ENCODE measurements at regions not wholly inside any gene's neighbourhood (a gene's known extent, or its start where the extent isn't known, plus 50 kb on each side); places are given as distances from the start of the nearest gene placed in this dataset.

GRCh38 chr19:28509079-28509895, 703.7 kb downstream of the UQCRFS1 start:
- Histone ChIP-seq H3K4me3 (ENCODE audit: severe bottlenecking) (no peak overlapping the region), H3K36me3 (ENCODE audit: low read depth) (no peaks in the 10 kb centered on the region), H3K27me3 (ENCODE audit: insufficient read depth, poor library complexity, severe bottlenecking) (no peaks in the 10 kb centered on the region), H3K4me1 (ENCODE audit: insufficient read depth, poor library complexity, severe bottlenecking) (no peaks in the 10 kb centered on the region), H3K9me3 (ENCODE audit: severe bottlenecking) (no peaks in the 10 kb centered on the region), H3K27ac (ENCODE audit: poor library complexity, severe bottlenecking) (no peak overlapping the region)
- no peak for ATAC-seq (ENCODE audit: low read depth)
- TF ChIP-seq, protein P1, sequence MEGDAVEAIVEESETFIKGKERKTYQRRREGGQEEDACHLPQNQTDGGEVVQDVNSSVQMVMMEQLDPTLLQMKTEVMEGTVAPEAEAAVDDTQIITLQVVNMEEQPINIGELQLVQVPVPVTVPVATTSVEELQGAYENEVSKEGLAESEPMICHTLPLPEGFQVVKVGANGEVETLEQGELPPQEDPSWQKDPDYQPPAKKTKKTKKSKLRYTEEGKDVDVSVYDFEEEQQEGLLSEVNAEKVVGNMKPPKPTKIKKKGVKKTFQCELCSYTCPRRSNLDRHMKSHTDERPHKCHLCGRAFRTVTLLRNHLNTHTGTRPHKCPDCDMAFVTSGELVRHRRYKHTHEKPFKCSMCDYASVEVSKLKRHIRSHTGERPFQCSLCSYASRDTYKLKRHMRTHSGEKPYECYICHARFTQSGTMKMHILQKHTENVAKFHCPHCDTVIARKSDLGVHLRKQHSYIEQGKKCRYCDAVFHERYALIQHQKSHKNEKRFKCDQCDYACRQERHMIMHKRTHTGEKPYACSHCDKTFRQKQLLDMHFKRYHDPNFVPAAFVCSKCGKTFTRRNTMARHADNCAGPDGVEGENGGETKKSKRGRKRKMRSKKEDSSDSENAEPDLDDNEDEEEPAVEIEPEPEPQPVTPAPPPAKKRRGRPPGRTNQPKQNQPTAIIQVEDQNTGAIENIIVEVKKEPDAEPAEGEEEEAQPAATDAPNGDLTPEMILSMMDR (IDR thresholded peaks at IDR 0.05; ENCODE audit: poor library complexity, severe bottlenecking), result no peak
- DNase-seq (ENCODE audit: low spot score), result no peak

- H3K27ac ChIP-seq (ENCODE audit: poor library complexity, severe bottlenecking), result no peak overlapping the region
- no peak for ATAC-seq (ENCODE audit: low read depth)
- TF ChIP-seq, protein P1 (IDR thresholded peaks at IDR 0.05; ENCODE audit: poor library complexity, severe bottlenecking), result no peak
- no peaks in the 10 kb centered on the region for H3K27me3 ChIP-seq (ENCODE audit: insufficient read depth, poor library complexity, severe bottlenecking)
- H3K4me1 ChIP-seq (ENCODE audit: insufficient read depth, poor library complexity, severe bottlenecking), result no peaks in the 10 kb centered on the region
- H3K36me3 ChIP-seq (ENCODE audit: low read depth), result no peaks in the 10 kb centered on the region
- no peak for DNase-seq (ENCODE audit: low spot score)
- no peaks in the 10 kb centered on the region for H3K9me3 ChIP-seq (ENCODE audit: severe bottlenecking)
- no peak overlapping the region for H3K4me3 ChIP-seq (ENCODE audit: severe bottlenecking)
Measured at GRCh38 chr19:28508666-28509065, 704.3 kb downstream of the UQCRFS1 start.

- H3K4me3 ChIP-seq (ENCODE audit: severe bottlenecking), result no peak overlapping the region
- H3K27me3 ChIP-seq (ENCODE audit: insufficient read depth, poor library complexity, severe bottlenecking), result no peaks in the 10 kb centered on the region
- ATAC-seq (ENCODE audit: low read depth), result no peak
- no peaks in the 10 kb centered on the region for H3K36me3 ChIP-seq (ENCODE audit: low read depth)
- no peak for DNase-seq (ENCODE audit: low spot score)
- no peak overlapping the region for H3K27ac ChIP-seq (ENCODE audit: poor library complexity, severe bottlenecking)
- H3K4me1 ChIP-seq (ENCODE audit: insufficient read depth, poor library complexity, severe bottlenecking), result no peaks in the 10 kb centered on the region
- no peaks in the 10 kb centered on the region for H3K9me3 ChIP-seq (ENCODE audit: severe bottlenecking)
- TF ChIP-seq, protein P1 (IDR thresholded peaks at IDR 0.05; ENCODE audit: poor library complexity, severe bottlenecking), result no peak
Measured at GRCh38 chr19:28505933-28506332, 707.0 kb downstream of the UQCRFS1 start.

GRCh38 chr19:28505134-28505533, 707.8 kb downstream of the UQCRFS1 start:
- Histone ChIP-seq H3K9me3 (ENCODE audit: severe bottlenecking) (no peaks in the 10 kb centered on the region), H3K4me1 (ENCODE audit: insufficient read depth, poor library complexity, severe bottlenecking) (no peaks in the 10 kb centered on the region), H3K27ac (ENCODE audit: poor library complexity, severe bottlenecking) (no peak overlapping the region), H3K36me3 (ENCODE audit: low read depth) (no peaks in the 10 kb centered on the region), H3K27me3 (ENCODE audit: insufficient read depth, poor library complexity, severe bottlenecking) (no peaks in the 10 kb centered on the region), H3K4me3 (ENCODE audit: severe bottlenecking) (no peak overlapping the region)
- TF ChIP-seq, protein P1 (IDR thresholded peaks at IDR 0.05; ENCODE audit: poor library complexity, severe bottlenecking), result no peak
- no peak for DNase-seq (ENCODE audit: low spot score)
- ATAC-seq (ENCODE audit: low read depth), result no peak

DNA sequence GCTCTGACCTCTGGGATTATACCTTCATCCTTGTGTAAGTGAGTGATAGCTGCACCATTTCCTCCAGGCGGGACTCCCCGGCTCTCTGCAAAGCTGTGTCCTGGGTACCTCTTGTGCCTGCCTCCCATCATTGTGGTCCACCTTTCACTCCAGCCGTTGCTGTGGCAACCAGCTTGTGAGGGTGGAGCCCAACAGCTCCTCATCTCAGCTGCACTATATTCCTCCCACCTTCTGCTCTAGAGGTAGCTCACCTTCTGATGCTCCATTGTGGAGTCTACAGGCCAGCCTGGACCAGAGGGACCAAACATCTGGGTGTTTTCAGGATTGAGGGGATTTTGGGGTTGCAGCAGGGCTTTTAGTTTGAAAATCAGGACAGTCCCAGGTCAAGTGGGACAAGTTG, 708.2 kb downstream of the UQCRFS1 start:
- no peaks in the 10 kb centered on the region for H3K27me3 ChIP-seq (ENCODE audit: insufficient read depth, poor library complexity, severe bottlenecking)
- H3K27ac ChIP-seq (ENCODE audit: poor library complexity, severe bottlenecking), result no peak overlapping the region
- H3K36me3 ChIP-seq (ENCODE audit: low read depth), result no peaks in the 10 kb centered on the region
- no peaks in the 10 kb centered on the region for H3K9me3 ChIP-seq (ENCODE audit: severe bottlenecking)
- H3K4me3 ChIP-seq (ENCODE audit: severe bottlenecking), result no peak overlapping the region
- TF ChIP-seq, protein P1 (IDR thresholded peaks at IDR 0.05; ENCODE audit: poor library complexity, severe bottlenecking), result no peak
- DNase-seq (ENCODE audit: low spot score) (no peak), ATAC-seq (ENCODE audit: low read depth) (no peak)
- H3K4me1 ChIP-seq (ENCODE audit: insufficient read depth, poor library complexity, severe bottlenecking), result no peaks in the 10 kb centered on the region
